Thyroid gland (tissue), 4 donors: ENCODE measurements at regions not wholly inside any gene's neighbourhood (a gene's known extent, or its start where the extent isn't known, plus 50 kb on each side); places are given as distances from the start of the nearest gene placed in this dataset.

Source experiments
- CTCF ChIP-seq, 6 experiments: fragments of 200-600 bp in 3 of 6; fragments of 450-650 bp in 3 of 6; sonication (generic) in 3 of 6; IDR thresholded peaks; one replicate each; pipeline ENCODE4 v1.5.1; 2016 to 2019; ENCODE audit warnings: antibody characterized with exemption in 6 of 6, mild to moderate bottlenecking in 2 of 6, inconsistent platforms in 1 of 6, moderate library complexity in 1 of 6
- POLR2A ChIP-seq, 2 donors: fragments of 450-650 bp; IDR thresholded peaks; one replicate each; pipeline ENCODE4 v1.6.1; 2017; ENCODE audit warnings: antibody characterized with exemption in 2 of 2, mild to moderate bottlenecking in 2 of 2, moderate library complexity in 1 of 2

- TF ChIP-seq CTCF (IDR thresholded peaks at IDR 0.05) (no peak), POLR2A (IDR thresholded peaks at IDR 0.05) (no peak)
Observed at GRCh38 chr10:45243261-45243660, 72.1 kb downstream of the OR13A1 start.
